GM18907 (cell line): ENCODE measurements at regions not wholly inside any gene's neighbourhood (a gene's known extent, or its start where the extent isn't known, plus 50 kb on each side); places are given as distances from the start of the nearest gene placed in this dataset.
"Not testable (repeated sequence)": the region's sequence is repeated elsewhere in the genome, so short reads cannot be mapped to it uniquely, and the experiment has no call there.

ENCODE experiments used
- ATAC-seq: cut with Tn5 transposase; IDR thresholded peaks from one replicate; pipeline ENCODE4 v1.9.1; 2021; ENCODE audit warnings: mild to moderate bottlenecking, moderate library complexity; ENCODE audit not compliant: unreplicated experiment

GRCh38 chr22:26768952-26769351 lies 111.6 kb downstream of the MIAT start:
- ATAC-seq: no peak

GRCh38 chr22:26769663-26770062 lies 112.3 kb downstream of the MIAT start:
- ATAC-seq: no peak

- no peak for ATAC-seq
Measured at GRCh38 chr22:26770624-26771023, 113.2 kb downstream of the MIAT start.

GRCh38 chr22:26773054-26773453 lies 115.7 kb downstream of the MIAT start:
- ATAC-seq: not testable (repeated sequence)

- ATAC-seq: no peak
Measured at GRCh38 chr22:26775394-26775793, 118.0 kb downstream of the MIAT start.

GRCh38 chr22:26777156-26777801 lies 119.9 kb downstream of the MIAT start:
- no peak for ATAC-seq

GRCh38 chr22:26778372-26778771 lies 121.0 kb downstream of the MIAT start:
- ATAC-seq: no peak

- ATAC-seq: no peak
Measured at GRCh38 chr22:26779108-26779507, 121.7 kb downstream of the MIAT start.

GRCh38 chr22:26779929-26780328 lies 122.5 kb downstream of the MIAT start:
- ATAC-seq: no peak

GRCh38 chr22:26780521-26780920 lies 123.1 kb downstream of the MIAT start:
- ATAC-seq: no peak

GRCh38 chr22:26781062-26781461 lies 123.7 kb downstream of the MIAT start:
- no peak for ATAC-seq

- ATAC-seq: no peak
Measured at GRCh38 chr22:26781596-26781995, 124.2 kb downstream of the MIAT start.

GRCh38 chr22:26783885-26784284 lies 126.5 kb downstream of the MIAT start:
- no peak for ATAC-seq

GRCh38 chr22:26784772-26785171 lies 127.4 kb downstream of the MIAT start:
- no peak for ATAC-seq

- no peak for ATAC-seq
Measured at GRCh38 chr22:26785932-26786331, 128.5 kb downstream of the MIAT start.

GRCh38 chr22:26786398-26786797 lies 129.0 kb downstream of the MIAT start:
- ATAC-seq: no peak

GRCh38 chr22:26789951-26790350 lies 132.6 kb downstream of the MIAT start:
- ATAC-seq: no peak

GRCh38 chr22:26792522-26792921 lies 135.1 kb downstream of the MIAT start:
- no peak for ATAC-seq

GRCh38 chr22:26796785-26797184 lies 139.4 kb downstream of the MIAT start:
- ATAC-seq: no peak

- ATAC-seq: no peak
Measured at GRCh38 chr22:26797910-26798309, 140.5 kb downstream of the MIAT start.

- ATAC-seq: no peak
Measured at GRCh38 chr22:26798462-26799065, 141.2 kb downstream of the MIAT start.

- no peak for ATAC-seq
Measured at GRCh38 chr22:26800858-26801257, 143.5 kb downstream of the MIAT start.

- no peak for ATAC-seq
Measured at GRCh38 chr22:26801449-26801848, 144.1 kb downstream of the MIAT start.
